ENCODE measurements at regions not wholly inside any gene's neighbourhood (a gene's known extent, or its start where the extent isn't known, plus 50 kb on each side); places are given as distances from the start of the nearest gene placed in this dataset.

DNA sequence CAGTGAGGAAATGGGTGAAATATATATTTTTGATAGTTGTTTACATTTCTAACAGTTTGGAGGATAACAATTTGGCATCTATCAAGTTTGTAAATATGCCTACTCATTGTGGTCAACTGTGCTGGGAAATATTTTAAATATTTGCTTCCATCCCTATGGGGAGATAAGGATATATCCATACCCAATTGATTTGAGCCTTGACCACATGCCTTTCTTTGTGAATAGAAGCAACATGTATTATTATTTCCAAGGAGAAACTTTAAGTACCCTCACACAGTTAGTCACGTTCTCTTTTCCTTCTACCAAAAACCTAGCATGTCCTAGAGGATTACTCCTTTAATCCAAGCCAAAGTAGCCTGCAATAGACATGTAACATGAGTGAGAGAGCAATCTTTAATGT is 245.4 kb upstream of the CBLB start:
- intact Hi-C loops (cut with DNase I): no loop called here
- TF ChIP-seq, protein P1, sequence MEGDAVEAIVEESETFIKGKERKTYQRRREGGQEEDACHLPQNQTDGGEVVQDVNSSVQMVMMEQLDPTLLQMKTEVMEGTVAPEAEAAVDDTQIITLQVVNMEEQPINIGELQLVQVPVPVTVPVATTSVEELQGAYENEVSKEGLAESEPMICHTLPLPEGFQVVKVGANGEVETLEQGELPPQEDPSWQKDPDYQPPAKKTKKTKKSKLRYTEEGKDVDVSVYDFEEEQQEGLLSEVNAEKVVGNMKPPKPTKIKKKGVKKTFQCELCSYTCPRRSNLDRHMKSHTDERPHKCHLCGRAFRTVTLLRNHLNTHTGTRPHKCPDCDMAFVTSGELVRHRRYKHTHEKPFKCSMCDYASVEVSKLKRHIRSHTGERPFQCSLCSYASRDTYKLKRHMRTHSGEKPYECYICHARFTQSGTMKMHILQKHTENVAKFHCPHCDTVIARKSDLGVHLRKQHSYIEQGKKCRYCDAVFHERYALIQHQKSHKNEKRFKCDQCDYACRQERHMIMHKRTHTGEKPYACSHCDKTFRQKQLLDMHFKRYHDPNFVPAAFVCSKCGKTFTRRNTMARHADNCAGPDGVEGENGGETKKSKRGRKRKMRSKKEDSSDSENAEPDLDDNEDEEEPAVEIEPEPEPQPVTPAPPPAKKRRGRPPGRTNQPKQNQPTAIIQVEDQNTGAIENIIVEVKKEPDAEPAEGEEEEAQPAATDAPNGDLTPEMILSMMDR (IDR thresholded peaks at IDR 0.05): no peak
- no peak for TF ChIP-seq POLR2A (IDR thresholded peaks at IDR 0.05; ENCODE audit: low read depth)
- TF ChIP-seq POLR2AphosphoS5 (IDR thresholded peaks at IDR 0.05): no peak
- no peak for TF ChIP-seq EP300 (IDR thresholded peaks at IDR 0.05)
- H3K36me3 ChIP-seq: no peaks in the 10 kb centered on the region
- no peaks in the 10 kb centered on the region for H3K9me3 ChIP-seq
- H3K27ac ChIP-seq (replicated peaks in 1 of 4): no peak overlapping the region
- 82% methylated on average over 1 of the region's 1 CpG for WGBS
- H3K4me3 ChIP-seq: no peak overlapping the region
- no peaks in the 10 kb centered on the region for H3K27me3 ChIP-seq
- DNase-seq (ENCODE audit: extremely low spot score): no peak
- no peaks in the 10 kb centered on the region for H3K4me1 ChIP-seq

DNA sequence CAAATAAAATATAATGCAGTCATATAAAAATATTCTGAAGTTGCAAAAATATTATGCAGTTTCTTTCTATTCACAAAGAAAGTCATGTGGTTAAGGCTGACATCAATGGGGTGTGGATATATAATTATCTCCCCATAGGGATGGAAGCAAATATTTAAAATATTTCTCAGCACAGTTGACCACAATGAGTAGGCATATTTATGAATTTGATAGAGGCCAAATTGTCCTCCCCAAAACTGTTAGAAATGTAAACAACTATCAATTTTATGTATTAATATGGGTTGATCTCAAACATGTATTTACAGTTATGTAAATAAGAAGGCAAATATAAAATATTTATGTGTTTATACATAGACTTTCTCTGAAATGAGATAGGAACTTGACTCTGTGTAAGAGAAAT is 246.0 kb upstream of the CBLB start:
- intact Hi-C loops (cut with DNase I): no loop called here
- DNase-seq (ENCODE audit: extremely low spot score): no peak

DNA sequence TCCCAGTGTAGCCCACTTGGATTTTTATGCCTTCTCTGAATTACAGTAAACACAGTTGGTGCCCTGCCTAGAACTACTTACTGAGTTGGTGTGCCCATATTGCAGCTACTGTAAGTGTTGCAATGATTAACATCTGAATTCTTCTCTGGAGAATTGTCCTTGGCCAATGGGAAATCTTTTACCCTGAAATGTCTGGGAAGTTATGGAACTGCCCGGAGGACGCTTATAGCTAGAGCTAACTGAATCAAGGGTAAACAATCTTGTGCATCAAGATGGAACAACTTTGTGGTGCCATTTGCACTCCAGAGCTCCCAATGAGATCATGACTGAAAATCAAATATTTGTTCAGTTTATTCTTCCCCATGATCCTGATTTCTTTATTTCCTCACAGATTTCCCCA is 246.7 kb upstream of the CBLB start:
- H3K4me3 ChIP-seq: no peak overlapping the region
- DNase-seq (ENCODE audit: extremely low spot score): no peak
- H3K27ac ChIP-seq (replicated peaks in 1 of 4): no peak overlapping the region
- intact Hi-C loops (cut with DNase I): no loop called here
- no peak for TF ChIP-seq POLR2A (IDR thresholded peaks at IDR 0.05; ENCODE audit: low read depth)
- TF ChIP-seq EP300 (IDR thresholded peaks at IDR 0.05): no peak
- TF ChIP-seq POLR2AphosphoS5 (IDR thresholded peaks at IDR 0.05): no peak
- TF ChIP-seq, protein P1 (IDR thresholded peaks at IDR 0.05): no peak
- no peaks in the 10 kb centered on the region for H3K36me3 ChIP-seq
- H3K27me3 ChIP-seq: no peaks in the 10 kb centered on the region
- WGBS: 97% methylated on average over 2 of the region's 2 CpGs
- H3K9me3 ChIP-seq: no peaks in the 10 kb centered on the region
- peaks cover 0 to 3% (median 0%) of the 10 kb centered on the region in 4 donors for H3K4me1 ChIP-seq

More for the DNA sequence above, 246.0 kb upstream of the CBLB start:
- TF ChIP-seq POLR2AphosphoS5 (IDR thresholded peaks at IDR 0.05): no peak
- TF ChIP-seq EP300 (IDR thresholded peaks at IDR 0.05): no peak
- TF ChIP-seq, protein P1 (IDR thresholded peaks at IDR 0.05): no peak
- no peak for TF ChIP-seq POLR2A (IDR thresholded peaks at IDR 0.05; ENCODE audit: low read depth)
- no peak overlapping the region for H3K27ac ChIP-seq (replicated peaks in 1 of 4)
- no peaks in the 10 kb centered on the region for H3K27me3 ChIP-seq
- H3K4me3 ChIP-seq: no peak overlapping the region
- no peaks in the 10 kb centered on the region for H3K4me1 ChIP-seq
- no peaks in the 10 kb centered on the region for H3K36me3 ChIP-seq
- no peaks in the 10 kb centered on the region for H3K9me3 ChIP-seq

DNA sequence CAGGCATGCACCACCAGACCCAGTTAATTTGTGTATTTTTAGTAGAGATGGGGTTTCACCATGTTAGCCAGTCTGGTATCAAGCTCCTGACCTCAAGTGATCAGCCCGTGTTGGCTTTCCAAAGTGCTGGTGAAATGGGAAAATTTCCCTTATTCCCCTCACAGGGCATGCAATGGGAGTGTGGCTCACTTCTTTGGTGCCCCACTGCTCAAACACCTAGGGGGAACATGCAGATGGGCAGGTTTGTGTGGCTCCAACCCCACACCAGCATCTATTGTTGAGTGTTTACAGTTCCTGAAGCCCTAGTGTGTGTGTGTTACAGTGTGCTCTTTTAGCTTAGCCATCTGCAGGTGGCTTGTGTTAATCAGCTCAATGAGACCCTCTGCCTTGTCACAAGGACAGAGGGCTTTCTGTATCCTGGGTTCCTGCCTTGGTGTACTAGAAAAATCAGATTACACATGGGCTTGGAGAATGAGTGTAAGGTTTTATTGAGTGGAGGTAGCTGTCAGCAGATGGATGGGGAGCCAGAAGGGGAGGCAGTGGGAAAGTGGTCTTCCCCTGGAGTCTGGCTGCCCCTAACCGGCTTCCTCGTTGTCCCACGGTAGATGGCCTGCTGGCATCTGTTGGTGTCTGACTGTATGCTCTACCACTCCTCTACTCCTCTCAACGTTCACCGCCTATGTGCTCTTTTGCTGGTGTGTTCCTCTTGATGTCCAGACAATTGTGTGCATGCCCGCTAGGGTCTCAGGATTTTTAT is 248.1 kb upstream of the CBLB start:
- H3K27me3 ChIP-seq: no peaks in the 10 kb centered on the region
- H3K4me1 ChIP-seq: peaks cover 0 to 3% (median 0%) of the 10 kb centered on the region in 4 donors
- H3K4me3 ChIP-seq: no peak overlapping the region
- H3K36me3 ChIP-seq: no peaks in the 10 kb centered on the region
- TF ChIP-seq POLR2AphosphoS5 (IDR thresholded peaks at IDR 0.05) (no peak), EP300 (IDR thresholded peaks at IDR 0.05) (no peak), POLR2A (IDR thresholded peaks at IDR 0.05; ENCODE audit: low read depth) (no peak)
- TF ChIP-seq, protein P1 (IDR thresholded peaks at IDR 0.05): no peak
- H3K9me3 ChIP-seq: no peaks in the 10 kb centered on the region
- intact Hi-C loops (cut with DNase I): no loop called here
- WGBS: 82% methylated on average over 2 of the region's 7 CpGs
- no peak for DNase-seq (ENCODE audit: extremely low spot score)
- no peak overlapping the region for H3K27ac ChIP-seq (replicated peaks in 1 of 4)

DNA sequence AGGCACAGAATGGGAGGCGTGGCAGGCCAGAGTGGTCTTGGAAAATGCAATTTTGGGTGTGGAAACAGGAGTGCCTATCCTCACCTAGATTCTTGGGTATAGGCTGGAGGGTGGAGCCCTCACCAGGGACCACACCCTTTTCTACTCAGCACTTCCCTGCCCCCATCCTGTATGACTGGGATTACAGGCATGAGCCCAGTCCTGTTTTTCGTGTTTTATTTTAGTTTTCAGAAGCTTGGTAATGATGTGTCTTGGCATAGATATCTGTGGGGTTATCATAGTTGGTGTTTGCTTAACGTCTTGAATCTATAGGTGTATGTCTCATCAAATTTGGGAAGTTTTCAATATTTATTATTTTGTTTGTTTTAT is 248.7 kb upstream of the CBLB start:
- no peaks in the 10 kb centered on the region for H3K9me3 ChIP-seq
- H3K4me3 ChIP-seq: no peak overlapping the region
- intact Hi-C loops (cut with DNase I): no loop called here
- 95% methylated on average over 3 of the region's 3 CpGs for WGBS
- TF ChIP-seq EP300 (IDR thresholded peaks at IDR 0.05) (no peak), POLR2AphosphoS5 (IDR thresholded peaks at IDR 0.05) (no peak), POLR2A (IDR thresholded peaks at IDR 0.05; ENCODE audit: low read depth) (no peak)
- TF ChIP-seq, protein P1 (IDR thresholded peaks at IDR 0.05): no peak
- H3K4me1 ChIP-seq: peaks cover 0 to 3% (median 0%) of the 10 kb centered on the region in 4 donors
- H3K27me3 ChIP-seq: no peaks in the 10 kb centered on the region
- H3K36me3 ChIP-seq: no peaks in the 10 kb centered on the region
- no peak for DNase-seq (ENCODE audit: extremely low spot score)
- no peak overlapping the region for H3K27ac ChIP-seq (replicated peaks in 1 of 4)

Data from esophagus muscularis mucosa (tissue), 4 donors.